ENCODE measurements at regions not wholly inside any gene's neighbourhood (a gene's known extent, or its start where the extent isn't known, plus 50 kb on each side); places are given as distances from the start of the nearest gene placed in this dataset.

DNA sequence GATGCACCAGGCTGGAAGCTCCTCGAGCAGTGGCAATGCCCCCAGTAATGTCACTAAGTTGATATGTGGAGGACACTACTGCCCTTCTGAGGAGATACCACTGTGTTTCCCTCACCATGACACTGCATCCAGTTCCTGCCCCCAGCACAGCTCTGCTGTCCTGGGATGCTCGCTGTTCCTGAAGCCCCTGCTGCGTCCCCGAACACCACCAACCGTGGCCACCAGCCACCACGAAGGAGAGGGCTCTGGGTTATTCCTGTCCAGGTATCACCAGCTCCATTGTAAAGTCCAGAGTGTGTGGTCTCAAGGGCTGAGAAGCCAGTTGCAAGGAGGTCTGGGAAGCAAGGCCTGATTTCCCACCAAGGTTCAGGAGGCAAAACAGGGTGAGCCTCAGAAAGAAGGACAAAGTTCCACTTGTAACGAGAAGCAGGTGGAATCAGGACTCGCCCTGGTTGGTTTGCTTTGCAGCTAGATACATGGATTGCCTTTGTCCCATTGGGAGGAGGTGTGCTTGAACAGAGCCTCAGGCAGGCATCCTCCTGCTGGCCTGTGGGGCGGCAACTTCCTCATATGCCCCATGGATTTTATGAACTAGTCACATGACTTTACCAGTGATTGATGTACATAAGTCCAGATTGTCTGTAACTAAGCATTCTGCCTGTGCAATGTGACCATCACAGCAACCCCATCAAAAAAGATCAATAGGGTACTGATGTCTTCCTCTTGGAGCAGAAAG is 427.0 kb upstream of the VSTM2A start:
- no peak overlapping the region for H3K4me3 ChIP-seq (ENCODE audit: low read depth, low read length)
- DNase-seq (ENCODE audit: low read depth) = no peak
- TF ChIP-seq, protein P1, sequence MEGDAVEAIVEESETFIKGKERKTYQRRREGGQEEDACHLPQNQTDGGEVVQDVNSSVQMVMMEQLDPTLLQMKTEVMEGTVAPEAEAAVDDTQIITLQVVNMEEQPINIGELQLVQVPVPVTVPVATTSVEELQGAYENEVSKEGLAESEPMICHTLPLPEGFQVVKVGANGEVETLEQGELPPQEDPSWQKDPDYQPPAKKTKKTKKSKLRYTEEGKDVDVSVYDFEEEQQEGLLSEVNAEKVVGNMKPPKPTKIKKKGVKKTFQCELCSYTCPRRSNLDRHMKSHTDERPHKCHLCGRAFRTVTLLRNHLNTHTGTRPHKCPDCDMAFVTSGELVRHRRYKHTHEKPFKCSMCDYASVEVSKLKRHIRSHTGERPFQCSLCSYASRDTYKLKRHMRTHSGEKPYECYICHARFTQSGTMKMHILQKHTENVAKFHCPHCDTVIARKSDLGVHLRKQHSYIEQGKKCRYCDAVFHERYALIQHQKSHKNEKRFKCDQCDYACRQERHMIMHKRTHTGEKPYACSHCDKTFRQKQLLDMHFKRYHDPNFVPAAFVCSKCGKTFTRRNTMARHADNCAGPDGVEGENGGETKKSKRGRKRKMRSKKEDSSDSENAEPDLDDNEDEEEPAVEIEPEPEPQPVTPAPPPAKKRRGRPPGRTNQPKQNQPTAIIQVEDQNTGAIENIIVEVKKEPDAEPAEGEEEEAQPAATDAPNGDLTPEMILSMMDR (conservative IDR thresholded peaks at IDR 0.05; ENCODE audit: low read depth, low read length) = no peak

DNA sequence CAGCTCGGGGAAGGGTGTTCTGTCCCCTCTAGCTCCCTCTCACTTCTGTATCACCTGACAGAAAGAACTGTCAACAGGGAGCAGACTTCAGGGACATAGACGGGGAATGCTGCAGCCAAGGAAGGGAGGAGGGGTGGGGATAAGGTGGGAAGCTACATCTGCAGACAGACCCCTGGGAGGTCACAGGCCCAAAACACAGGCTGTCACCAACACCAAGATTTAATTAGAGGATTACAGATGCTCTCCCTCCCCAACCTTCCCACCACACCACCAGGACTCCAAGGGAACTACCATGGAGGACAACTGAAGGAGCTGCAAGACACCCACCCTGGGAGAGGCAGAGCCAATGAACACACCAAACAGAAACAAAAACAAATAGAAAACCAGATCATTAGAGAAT is 425.2 kb upstream of the VSTM2A start:
- DNase-seq (ENCODE audit: low read depth) = no peak
- no peak overlapping the region for H3K4me3 ChIP-seq (ENCODE audit: low read depth, low read length)
- TF ChIP-seq, protein P1 (conservative IDR thresholded peaks at IDR 0.05; ENCODE audit: low read depth, low read length) = no peak

DNA sequence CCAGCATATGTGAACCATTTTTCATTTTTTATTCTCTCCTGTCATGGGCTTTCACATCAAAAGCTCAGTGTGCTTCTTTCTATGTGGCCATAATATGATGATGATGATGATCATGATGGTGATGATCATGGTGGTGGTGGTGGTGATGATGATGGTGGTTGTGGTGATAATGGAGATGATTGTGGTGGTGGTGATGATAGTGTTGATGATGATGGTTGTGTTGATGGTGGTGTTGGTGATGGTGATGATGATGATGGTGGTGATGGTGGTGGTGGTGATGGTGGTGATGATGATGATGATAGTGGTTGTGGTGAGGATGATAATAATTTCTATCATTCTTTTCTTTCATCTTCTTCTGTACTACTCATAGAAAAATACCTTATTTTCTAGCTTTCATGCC is 413.1 kb upstream of the VSTM2A start:
- H3K4me3 ChIP-seq (ENCODE audit: low read depth, low read length) = no peak overlapping the region
- DNase-seq (ENCODE audit: low read depth) = no peak
- TF ChIP-seq, protein P1 (conservative IDR thresholded peaks at IDR 0.05; ENCODE audit: low read depth, low read length) = no peak

DNA sequence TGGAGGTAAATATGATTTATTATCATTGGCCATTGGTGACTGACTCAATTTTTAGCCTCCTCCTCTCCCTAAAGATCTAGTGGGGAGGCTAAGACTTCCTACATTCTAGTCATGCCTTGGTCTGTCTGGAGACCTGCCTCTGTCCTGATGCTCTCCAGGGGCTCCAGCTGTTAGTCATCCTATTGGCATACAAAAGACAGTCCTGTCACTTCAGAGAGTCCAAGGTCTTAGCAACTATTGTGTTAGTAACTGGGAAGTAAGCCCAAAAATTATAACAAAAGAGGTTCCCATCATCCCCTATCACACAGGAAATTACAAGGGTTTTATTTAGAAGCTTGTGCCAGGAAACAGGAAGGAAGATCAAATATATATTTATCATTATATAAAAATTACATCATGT is 400.6 kb upstream of the VSTM2A start:
- no peak for DNase-seq (ENCODE audit: low read depth)
- H3K4me3 ChIP-seq (ENCODE audit: low read depth, low read length) = no peak overlapping the region
- TF ChIP-seq, protein P1 (conservative IDR thresholded peaks at IDR 0.05; ENCODE audit: low read depth, low read length) = no peak

DNA sequence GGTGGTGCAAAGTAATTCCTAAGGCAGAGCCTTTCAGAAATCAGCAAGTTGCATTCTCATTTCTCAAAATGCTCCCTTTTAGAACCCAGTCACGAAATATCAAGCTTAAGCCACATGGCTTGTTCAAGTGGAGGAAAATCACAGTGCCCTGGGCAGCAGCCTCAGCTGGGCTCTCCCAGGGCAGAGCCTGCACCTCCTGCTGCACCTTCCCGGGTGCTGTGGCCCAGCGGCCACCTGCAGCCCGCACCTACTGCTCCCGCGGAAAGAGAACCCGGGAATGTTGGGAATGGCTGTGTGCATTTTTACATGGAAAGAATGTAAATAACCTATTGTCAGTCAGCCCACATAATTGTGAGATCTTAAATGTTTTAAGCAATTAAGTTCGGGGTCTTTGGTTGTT is 396.5 kb upstream of the VSTM2A start:
- no peak for DNase-seq (ENCODE audit: low read depth)
- no peak overlapping the region for H3K4me3 ChIP-seq (ENCODE audit: low read depth, low read length)
- TF ChIP-seq, protein P1 (conservative IDR thresholded peaks at IDR 0.05; ENCODE audit: low read depth, low read length) = no peak

DNA sequence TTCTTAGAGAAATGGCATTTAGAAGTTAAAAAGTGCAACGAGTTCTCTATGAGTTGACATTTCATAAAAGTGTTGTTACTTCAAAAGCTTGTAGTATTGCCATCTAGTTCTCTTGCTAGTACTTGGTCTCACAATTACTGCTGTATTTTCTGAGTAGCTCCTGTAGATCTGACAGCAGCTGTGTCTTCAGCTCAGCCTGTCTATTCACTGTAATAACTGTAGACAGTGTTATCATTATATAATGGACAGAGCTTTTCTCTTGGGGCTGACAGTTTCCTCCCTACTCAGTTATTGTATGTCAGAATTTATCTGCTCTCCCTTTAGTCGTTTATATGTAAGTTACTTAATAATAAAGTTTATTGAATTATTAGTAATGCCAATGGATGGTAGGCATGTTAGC is 388.7 kb upstream of the VSTM2A start:
- TF ChIP-seq, protein P1 (conservative IDR thresholded peaks at IDR 0.05; ENCODE audit: low read depth, low read length) = no peak
- DNase-seq (ENCODE audit: low read depth) = no peak

DNA sequence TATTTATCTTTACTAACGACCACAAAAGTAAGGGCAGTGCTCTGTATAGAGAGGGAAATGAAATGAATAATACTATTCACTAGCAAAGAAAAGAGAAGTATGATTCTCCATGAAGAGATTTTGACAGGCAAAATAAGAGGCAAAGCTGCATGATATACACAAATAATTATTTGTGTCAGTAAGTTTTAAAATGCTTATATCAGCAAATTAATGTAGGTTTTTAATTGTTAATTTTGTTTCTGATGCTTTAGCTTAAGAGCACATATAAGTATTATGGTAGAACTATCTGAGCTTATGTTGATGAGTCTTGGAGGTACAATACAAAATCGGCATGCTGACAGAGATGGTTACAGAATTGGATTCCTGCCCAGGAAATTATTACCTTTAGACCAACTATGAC is 383.1 kb upstream of the VSTM2A start:
- no peak for DNase-seq (ENCODE audit: low read depth)
- H3K4me3 ChIP-seq (ENCODE audit: low read depth, low read length) = no peak overlapping the region
- TF ChIP-seq, protein P1 (conservative IDR thresholded peaks at IDR 0.05; ENCODE audit: low read depth, low read length) = no peak

More for the DNA sequence above, 388.7 kb upstream of the VSTM2A start:
- H3K4me3 ChIP-seq (ENCODE audit: low read depth, low read length) = no peak overlapping the region
